H1 (cell line): ENCODE measurements at regions not wholly inside any gene's neighbourhood (a gene's known extent, or its start where the extent isn't known, plus 50 kb on each side); places are given as distances from the start of the nearest gene placed in this dataset.

Experiments
- ASH2L ChIP-seq: fragments of 200-600, 300-600 bp; sonication (generic); IDR thresholded peaks from one replicate; pipeline ENCODE4 v1.7.1; 2017; ENCODE audit warnings: low read length
- CEBPB ChIP-seq: IDR thresholded peaks from 2 replicates; pipeline ENCODE4 v1.6.1; 2012; ENCODE audit warnings: low read depth, low read length
- GTF2F1 ChIP-seq: IDR thresholded peaks from 2 replicates; pipeline ENCODE4 v1.6.1; 2012; ENCODE audit warnings: low read depth, low read length, improper control_type of control experiment, borderline replicate concordance
- POLR2A ChIP-seq, 2 experiments: IDR thresholded peaks; 1 replicate in 1 of 2; 2 replicates in 1 of 2; pipeline ENCODE4 v1.6.1; 2011; ENCODE audit warnings: low read depth in 2 of 2, low read length in 2 of 2, mild to moderate bottlenecking in 2 of 2; ENCODE audit errors: control extremely low read depth in 1 of 2
- POLR2AphosphoS5 ChIP-seq: IDR thresholded peaks from 2 replicates; pipeline ENCODE4 v1.6.1; 2011; ENCODE audit warnings: low read depth, low read length
- RXRA ChIP-seq: IDR thresholded peaks from 2 replicates; pipeline ENCODE4 v1.6.1; 2011; ENCODE audit warnings: low read depth, mild to moderate bottlenecking, low read length, moderate library complexity; ENCODE audit not compliant: insufficient read depth
- SIRT6 ChIP-seq: IDR thresholded peaks from one replicate; pipeline ENCODE4 v1.7.1; 2012; ENCODE audit warnings: low read length, inconsistent platforms
- SP1 ChIP-seq: IDR thresholded peaks from 2 replicates; pipeline ENCODE4 v1.6.1; 2011; ENCODE audit warnings: low read depth, low read length
- TAF1 ChIP-seq: IDR thresholded peaks from 2 replicates; pipeline ENCODE4 v1.6.1; 2011; ENCODE audit warnings: mild to moderate bottlenecking, low read depth, low read length
- TEAD4 ChIP-seq: IDR thresholded peaks from 2 replicates; pipeline ENCODE4 v1.6.1; 2012; ENCODE audit warnings: low read depth, low read length, inconsistent platforms, mixed read lengths
- YY1 ChIP-seq: IDR thresholded peaks from 2 replicates; pipeline ENCODE4 v1.6.1; 2011; ENCODE audit warnings: low read depth, mild to moderate bottlenecking, low read length
- TF ChIP-seq, protein P1 (sequence below), 3 experiments: IDR thresholded peaks; 1 replicate in 2 of 3; 2 replicates in 1 of 3; pipeline versions ENCODE4 v1.5.1 to v1.6.1; 2011; ENCODE audit warnings: low read length in 3 of 3, mild to moderate bottlenecking in 3 of 3, inconsistent platforms in 2 of 3, low read depth in 1 of 3, moderate library complexity in 1 of 3; ENCODE audit not compliant: insufficient read depth in 1 of 3; ENCODE audit errors: control extremely low read depth in 1 of 3
- TF ChIP-seq, protein P2 (sequence below): fragments of 300-600 bp; sonication (generic); IDR thresholded peaks from 2 replicates; pipeline ENCODE4 v1.7.1; 2012; ENCODE audit warnings: low read length, moderate library complexity, mild to moderate bottlenecking, inconsistent platforms; ENCODE audit not compliant: insufficient replicate concordance

- no peak for TF ChIP-seq SIRT6
- no peak for TF ChIP-seq GTF2F1
- no peak for TF ChIP-seq SP1
- TF ChIP-seq, protein P1, sequence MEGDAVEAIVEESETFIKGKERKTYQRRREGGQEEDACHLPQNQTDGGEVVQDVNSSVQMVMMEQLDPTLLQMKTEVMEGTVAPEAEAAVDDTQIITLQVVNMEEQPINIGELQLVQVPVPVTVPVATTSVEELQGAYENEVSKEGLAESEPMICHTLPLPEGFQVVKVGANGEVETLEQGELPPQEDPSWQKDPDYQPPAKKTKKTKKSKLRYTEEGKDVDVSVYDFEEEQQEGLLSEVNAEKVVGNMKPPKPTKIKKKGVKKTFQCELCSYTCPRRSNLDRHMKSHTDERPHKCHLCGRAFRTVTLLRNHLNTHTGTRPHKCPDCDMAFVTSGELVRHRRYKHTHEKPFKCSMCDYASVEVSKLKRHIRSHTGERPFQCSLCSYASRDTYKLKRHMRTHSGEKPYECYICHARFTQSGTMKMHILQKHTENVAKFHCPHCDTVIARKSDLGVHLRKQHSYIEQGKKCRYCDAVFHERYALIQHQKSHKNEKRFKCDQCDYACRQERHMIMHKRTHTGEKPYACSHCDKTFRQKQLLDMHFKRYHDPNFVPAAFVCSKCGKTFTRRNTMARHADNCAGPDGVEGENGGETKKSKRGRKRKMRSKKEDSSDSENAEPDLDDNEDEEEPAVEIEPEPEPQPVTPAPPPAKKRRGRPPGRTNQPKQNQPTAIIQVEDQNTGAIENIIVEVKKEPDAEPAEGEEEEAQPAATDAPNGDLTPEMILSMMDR (IDR thresholded peaks at IDR 0.05; ENCODE audit: control extremely low read depth in 1 of 3, insufficient read depth in 1 of 3, low read depth in 1 of 3, low read length in 3 of 3) = no peak
- no peak for TF ChIP-seq YY1
- TF ChIP-seq CEBPB = no peak
- TF ChIP-seq POLR2AphosphoS5 = no peak
- no peak for TF ChIP-seq ASH2L
- no peak for TF ChIP-seq RXRA
- TF ChIP-seq TAF1 = no peak
- no peak for TF ChIP-seq POLR2A (IDR thresholded peaks at IDR 0.05; ENCODE audit: control extremely low read depth in 1 of 2, low read depth in 2 of 2, low read length in 2 of 2)
- no peak for TF ChIP-seq TEAD4
- TF ChIP-seq, protein P2, sequence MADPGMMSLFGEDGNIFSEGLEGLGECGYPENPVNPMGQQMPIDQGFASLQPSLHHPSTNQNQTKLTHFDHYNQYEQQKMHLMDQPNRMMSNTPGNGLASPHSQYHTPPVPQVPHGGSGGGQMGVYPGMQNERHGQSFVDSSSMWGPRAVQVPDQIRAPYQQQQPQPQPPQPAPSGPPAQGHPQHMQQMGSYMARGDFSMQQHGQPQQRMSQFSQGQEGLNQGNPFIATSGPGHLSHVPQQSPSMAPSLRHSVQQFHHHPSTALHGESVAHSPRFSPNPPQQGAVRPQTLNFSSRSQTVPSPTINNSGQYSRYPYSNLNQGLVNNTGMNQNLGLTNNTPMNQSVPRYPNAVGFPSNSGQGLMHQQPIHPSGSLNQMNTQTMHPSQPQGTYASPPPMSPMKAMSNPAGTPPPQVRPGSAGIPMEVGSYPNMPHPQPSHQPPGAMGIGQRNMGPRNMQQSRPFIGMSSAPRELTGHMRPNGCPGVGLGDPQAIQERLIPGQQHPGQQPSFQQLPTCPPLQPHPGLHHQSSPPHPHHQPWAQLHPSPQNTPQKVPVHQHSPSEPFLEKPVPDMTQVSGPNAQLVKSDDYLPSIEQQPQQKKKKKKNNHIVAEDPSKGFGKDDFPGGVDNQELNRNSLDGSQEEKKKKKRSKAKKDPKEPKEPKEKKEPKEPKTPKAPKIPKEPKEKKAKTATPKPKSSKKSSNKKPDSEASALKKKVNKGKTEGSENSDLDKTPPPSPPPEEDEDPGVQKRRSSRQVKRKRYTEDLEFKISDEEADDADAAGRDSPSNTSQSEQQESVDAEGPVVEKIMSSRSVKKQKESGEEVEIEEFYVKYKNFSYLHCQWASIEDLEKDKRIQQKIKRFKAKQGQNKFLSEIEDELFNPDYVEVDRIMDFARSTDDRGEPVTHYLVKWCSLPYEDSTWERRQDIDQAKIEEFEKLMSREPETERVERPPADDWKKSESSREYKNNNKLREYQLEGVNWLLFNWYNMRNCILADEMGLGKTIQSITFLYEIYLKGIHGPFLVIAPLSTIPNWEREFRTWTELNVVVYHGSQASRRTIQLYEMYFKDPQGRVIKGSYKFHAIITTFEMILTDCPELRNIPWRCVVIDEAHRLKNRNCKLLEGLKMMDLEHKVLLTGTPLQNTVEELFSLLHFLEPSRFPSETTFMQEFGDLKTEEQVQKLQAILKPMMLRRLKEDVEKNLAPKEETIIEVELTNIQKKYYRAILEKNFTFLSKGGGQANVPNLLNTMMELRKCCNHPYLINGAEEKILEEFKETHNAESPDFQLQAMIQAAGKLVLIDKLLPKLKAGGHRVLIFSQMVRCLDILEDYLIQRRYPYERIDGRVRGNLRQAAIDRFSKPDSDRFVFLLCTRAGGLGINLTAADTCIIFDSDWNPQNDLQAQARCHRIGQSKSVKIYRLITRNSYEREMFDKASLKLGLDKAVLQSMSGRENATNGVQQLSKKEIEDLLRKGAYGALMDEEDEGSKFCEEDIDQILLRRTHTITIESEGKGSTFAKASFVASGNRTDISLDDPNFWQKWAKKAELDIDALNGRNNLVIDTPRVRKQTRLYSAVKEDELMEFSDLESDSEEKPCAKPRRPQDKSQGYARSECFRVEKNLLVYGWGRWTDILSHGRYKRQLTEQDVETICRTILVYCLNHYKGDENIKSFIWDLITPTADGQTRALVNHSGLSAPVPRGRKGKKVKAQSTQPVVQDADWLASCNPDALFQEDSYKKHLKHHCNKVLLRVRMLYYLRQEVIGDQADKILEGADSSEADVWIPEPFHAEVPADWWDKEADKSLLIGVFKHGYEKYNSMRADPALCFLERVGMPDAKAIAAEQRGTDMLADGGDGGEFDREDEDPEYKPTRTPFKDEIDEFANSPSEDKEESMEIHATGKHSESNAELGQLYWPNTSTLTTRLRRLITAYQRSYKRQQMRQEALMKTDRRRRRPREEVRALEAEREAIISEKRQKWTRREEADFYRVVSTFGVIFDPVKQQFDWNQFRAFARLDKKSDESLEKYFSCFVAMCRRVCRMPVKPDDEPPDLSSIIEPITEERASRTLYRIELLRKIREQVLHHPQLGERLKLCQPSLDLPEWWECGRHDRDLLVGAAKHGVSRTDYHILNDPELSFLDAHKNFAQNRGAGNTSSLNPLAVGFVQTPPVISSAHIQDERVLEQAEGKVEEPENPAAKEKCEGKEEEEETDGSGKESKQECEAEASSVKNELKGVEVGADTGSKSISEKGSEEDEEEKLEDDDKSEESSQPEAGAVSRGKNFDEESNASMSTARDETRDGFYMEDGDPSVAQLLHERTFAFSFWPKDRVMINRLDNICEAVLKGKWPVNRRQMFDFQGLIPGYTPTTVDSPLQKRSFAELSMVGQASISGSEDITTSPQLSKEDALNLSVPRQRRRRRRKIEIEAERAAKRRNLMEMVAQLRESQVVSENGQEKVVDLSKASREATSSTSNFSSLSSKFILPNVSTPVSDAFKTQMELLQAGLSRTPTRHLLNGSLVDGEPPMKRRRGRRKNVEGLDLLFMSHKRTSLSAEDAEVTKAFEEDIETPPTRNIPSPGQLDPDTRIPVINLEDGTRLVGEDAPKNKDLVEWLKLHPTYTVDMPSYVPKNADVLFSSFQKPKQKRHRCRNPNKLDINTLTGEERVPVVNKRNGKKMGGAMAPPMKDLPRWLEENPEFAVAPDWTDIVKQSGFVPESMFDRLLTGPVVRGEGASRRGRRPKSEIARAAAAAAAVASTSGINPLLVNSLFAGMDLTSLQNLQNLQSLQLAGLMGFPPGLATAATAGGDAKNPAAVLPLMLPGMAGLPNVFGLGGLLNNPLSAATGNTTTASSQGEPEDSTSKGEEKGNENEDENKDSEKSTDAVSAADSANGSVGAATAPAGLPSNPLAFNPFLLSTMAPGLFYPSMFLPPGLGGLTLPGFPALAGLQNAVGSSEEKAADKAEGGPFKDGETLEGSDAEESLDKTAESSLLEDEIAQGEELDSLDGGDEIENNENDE = no peak
These were observed 171.8 kb upstream of the SHH start for GRCh38 chr7:155984028-155984580.
